NCI-H128 (cell line): ENCODE measurements at regions not wholly inside any gene's neighbourhood (a gene's known extent, or its start where the extent isn't known, plus 50 kb on each side); places are given as distances from the start of the nearest gene placed in this dataset.

ENCODE experiments used
- DNase-seq: peaks from one replicate; lab custom pipeline; 2025; ENCODE audit not compliant: unreplicated experiment; lab: John Stamatoyannopoulos, UW

GRCh38 chr9:90037146-90037797 lies 432.5 kb downstream of the GADD45G start:
- DNase-seq, result no peak

- DNase-seq, result peak; percentile 50
Observed at GRCh38 chr9:90038763-90039162, 434.0 kb downstream of the GADD45G start.

DNA sequence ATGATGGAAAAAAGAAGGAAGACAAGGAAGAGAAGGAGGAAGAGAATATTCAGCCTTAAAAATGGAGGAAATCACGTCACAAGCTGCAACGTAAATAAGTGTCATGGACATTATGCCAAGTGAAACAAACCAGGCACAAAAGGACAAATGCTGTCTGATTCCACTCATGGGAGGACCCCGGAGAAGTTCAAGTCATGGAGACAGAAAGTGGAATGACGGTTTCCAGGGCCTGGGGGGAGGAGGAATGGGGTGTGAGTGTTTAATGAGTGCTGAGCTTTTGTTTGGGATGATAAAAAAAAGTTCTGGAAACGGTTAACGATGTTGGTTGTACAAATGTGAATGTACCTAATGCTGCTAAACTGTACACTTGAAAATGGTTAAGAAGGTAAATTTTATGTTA lies 439.5 kb downstream of the GADD45G start:
- no peak for DNase-seq

GRCh38 chr9:90044710-90045151 lies 439.9 kb downstream of the GADD45G start:
- DNase-seq, result no peak

DNA sequence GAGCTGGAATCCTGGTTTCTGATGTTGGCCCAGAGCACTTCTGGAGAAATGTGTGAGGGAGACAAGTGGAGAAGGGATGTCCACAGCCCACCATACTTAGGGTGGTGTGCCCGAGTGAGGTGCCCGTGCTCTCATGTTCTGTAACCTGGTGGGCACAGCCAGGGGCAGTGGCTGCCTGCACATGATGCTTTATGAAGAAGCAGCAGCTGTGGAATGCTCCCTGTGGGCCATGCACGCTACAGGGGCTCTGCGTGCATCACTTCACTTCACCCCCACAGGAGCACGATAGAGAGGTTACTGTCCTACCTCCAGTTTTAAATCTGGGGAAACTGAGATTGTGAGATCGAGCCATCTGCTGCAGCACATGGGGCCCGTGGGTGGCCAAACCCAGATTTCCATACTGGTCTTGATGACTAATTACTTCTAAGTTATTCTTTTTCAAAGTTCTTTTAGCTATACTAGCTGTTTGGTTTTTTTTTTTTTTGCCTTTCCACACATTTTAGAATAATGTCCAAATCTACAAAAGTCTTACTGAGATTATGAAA lies 441.6 kb downstream of the GADD45G start:
- no peak for DNase-seq

DNA sequence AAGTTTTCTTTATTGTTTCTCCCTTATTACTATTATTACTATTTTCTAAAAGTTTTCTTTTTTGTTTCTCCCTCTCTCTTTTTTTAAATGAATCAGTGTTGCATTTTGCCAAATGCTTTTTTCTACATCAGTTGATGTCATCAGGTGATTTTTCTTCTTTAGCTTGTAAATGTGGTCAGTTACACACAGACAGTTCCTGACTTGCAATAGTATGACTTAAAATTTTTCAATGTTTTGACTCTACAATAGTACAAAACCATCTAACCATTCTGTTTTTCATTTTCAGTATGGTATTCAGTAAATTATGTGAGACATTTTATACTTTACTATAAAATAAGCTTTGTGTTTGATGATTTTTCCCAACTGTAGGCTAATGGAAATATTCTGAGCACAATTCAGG lies 443.0 kb downstream of the GADD45G start:
- no peak for DNase-seq

GRCh38 chr9:90052366-90052765 lies 447.6 kb downstream of the GADD45G start:
- DNase-seq, result no peak

DNA sequence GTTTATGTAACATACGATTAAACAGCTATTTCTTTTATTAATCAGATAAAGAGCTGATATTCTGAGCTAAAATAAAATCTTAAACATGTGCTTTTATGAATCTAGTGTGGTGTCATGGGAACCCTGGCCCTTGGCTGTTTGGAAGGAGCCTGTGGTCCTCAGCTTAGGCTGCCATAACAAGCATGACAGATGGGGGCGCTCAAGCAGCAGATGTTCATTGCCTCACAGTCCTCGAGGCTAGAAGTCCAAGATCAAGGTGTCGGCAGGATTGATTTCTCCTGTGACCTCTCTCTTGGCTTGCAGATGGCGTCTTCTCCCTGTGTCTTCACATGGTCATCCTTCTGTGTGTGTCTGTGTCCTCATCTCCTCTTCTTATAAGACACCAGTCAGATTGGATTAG lies 448.2 kb downstream of the GADD45G start:
- DNase-seq, result no peak

GRCh38 chr9:90054810-90055209 lies 450.0 kb downstream of the GADD45G start:
- DNase-seq, result no peak

DNA sequence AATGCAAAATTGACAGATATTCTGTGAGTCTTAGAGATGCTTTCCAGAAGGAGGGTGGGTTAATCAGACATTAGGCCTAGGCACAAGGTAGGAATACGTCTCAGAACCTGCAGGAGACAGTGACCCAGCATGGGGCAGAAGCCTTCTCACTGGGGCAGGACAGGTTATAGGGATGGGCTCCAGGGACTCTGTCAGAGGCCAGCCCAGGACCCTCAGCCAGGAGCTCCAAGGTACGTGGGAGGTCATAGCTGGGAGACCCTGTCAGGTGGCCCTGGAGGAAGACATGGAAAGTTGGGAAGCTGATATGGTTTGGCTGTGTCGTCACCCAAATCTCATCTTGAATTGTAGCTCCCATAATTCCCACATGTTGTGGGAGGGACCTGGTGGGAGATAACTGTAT lies 450.4 kb downstream of the GADD45G start:
- no peak for DNase-seq

DNA sequence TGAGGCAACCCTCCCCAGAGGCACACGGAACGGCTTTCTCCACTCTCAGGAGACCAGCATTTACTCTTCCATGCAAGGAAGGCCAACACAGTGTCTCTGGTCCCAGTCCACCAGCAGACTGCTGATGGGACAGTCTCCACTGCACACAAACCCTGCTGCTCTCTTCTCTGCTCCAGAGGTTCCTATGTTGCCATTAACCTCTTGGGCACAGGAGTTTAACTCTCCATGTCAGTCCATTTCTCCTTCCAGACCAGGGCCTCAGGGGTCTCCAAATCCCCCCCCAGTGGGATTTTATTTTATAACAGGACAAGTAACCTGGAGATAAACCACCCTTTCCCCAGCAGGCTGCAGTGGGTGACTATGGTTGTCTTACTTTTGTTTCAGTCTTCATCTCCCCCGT lies 452.5 kb downstream of the GADD45G start:
- DNase-seq, result no peak

DNA sequence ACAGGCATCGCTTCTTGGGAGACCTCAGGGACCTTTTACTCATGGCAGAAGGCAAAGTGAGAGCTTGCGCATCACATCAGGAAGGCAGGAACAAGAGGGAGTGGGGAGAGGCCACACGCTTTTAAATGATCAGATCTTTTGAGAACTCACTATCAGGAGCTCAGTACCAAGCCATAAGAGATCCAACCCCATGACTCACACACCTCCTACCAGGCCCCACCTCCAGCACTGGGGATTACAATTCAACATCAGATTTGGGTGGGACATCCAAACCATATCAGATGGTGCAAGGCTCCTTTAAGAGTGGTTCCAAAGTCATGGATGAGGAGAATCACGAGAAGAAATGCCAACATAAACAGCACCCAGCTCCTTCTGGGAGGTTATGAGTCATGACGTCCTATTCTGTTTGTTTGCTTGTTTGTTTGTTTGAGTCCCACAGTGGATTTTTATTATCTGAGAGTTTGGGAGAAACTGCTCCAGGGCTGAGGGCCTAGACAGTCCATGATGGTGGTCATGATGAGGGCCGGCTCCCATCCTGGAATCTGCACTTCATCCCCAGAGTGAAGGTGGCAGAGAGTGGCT lies 453.5 kb downstream of the GADD45G start:
- no peak for DNase-seq

- no peak for DNase-seq
Observed at GRCh38 chr9:90059436-90059835, 454.6 kb downstream of the GADD45G start.

- DNase-seq, result no peak
Observed at GRCh38 chr9:90060256-90060655, 455.4 kb downstream of the GADD45G start.

GRCh38 chr9:90061187-90061586 lies 456.4 kb downstream of the GADD45G start:
- no peak for DNase-seq

- no peak for DNase-seq
Observed at GRCh38 chr9:90062982-90063381, 458.2 kb downstream of the GADD45G start.

GRCh38 chr9:90064248-90064647 lies 459.4 kb downstream of the GADD45G start:
- no peak for DNase-seq

DNA sequence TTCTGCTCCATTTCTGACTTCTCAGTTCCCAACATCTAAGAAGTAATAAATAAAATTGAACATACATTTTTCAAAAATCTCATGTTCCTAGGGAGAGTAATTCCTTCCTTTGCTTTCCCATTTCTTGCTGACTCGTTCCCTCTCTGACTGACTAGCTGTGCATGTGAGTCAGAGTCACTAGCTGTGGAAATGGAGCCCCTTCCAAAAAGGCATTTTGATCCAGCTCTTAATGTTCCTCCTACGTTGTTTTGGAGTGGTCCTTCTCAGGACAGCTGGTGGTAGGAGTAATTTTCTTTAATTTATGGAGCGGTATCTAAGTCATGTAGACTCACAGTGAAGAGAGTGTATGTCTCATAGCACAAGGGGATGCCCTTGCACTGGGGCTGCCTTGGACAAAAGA lies 460.2 kb downstream of the GADD45G start:
- no peak for DNase-seq

- no peak for DNase-seq
Observed at GRCh38 chr9:90065851-90066250, 461.0 kb downstream of the GADD45G start.

GRCh38 chr9:90069085-90069484 lies 464.3 kb downstream of the GADD45G start:
- no peak for DNase-seq

- no peak for DNase-seq
Observed at GRCh38 chr9:90070056-90070455, 465.2 kb downstream of the GADD45G start.

GRCh38 chr9:90070469-90070868 lies 465.7 kb downstream of the GADD45G start:
- no peak for DNase-seq
